CD14-positive monocyte (primary cell): ENCODE measurements at regions not wholly inside any gene's neighbourhood (a gene's known extent, or its start where the extent isn't known, plus 50 kb on each side); places are given as distances from the start of the nearest gene placed in this dataset.
A peak's percentile ranks its signal among the peaks of the same experiment; 100 is the strongest.

ENCODE experiments used
- DNase-seq, 3 donors: peaks; one replicate each; pipeline ENCODE4 v3.0.0-alpha.2; 2011 to 2022
- H2AFZ ChIP-seq: 2 replicates; pipeline ENCODE4 v1.6.0; 2012; ENCODE audit warnings: mild to moderate bottlenecking, low read depth, low read length, inconsistent platforms; ENCODE audit not compliant: insufficient read depth, poor library complexity, severe bottlenecking
- H3K27ac ChIP-seq, 2 donors: 1 replicate in 1 of 2; 2 replicates in 1 of 2; pipeline ENCODE4 v1.5.1; 2012 to 2013; ENCODE audit warnings: low read length in 2 of 2, control low read depth in 1 of 2, inconsistent platforms in 1 of 2, low read depth in 1 of 2, mild to moderate bottlenecking in 1 of 2
- H3K27me3 ChIP-seq, 2 donors: one replicate each; pipeline versions ENCODE4 v1.6.0 to v1.6.1; 2011 to 2013; ENCODE audit warnings: low read length in 2 of 2; ENCODE audit not compliant: control insufficient read depth in 2 of 2, insufficient read depth in 2 of 2
- H3K36me3 ChIP-seq, 2 donors: replicated peaks in 1 of 2; 1 replicate in 1 of 2; 2 replicates in 1 of 2; pipeline versions ENCODE4 v1.5.1 to v1.6.1; 2012 to 2013; ENCODE audit warnings: low read length in 2 of 2, control low read depth in 1 of 2, inconsistent platforms in 1 of 2, mild to moderate bottlenecking in 1 of 2; ENCODE audit not compliant: insufficient read depth in 2 of 2, control insufficient read depth in 1 of 2
- H3K4me1 ChIP-seq, 2 donors: 1 replicate in 1 of 2; 2 replicates in 1 of 2; pipeline versions ENCODE4 v1.5.1 to v1.6.1; 2012 to 2013; ENCODE audit warnings: low read length in 2 of 2, control low read depth in 1 of 2, inconsistent platforms in 1 of 2, mild to moderate bottlenecking in 1 of 2, moderate library complexity in 1 of 2; ENCODE audit not compliant: insufficient read depth in 2 of 2, control insufficient read depth in 1 of 2
- H3K4me2 ChIP-seq: replicated peaks from 2 replicates; pipeline ENCODE3; 2012; ENCODE audit warnings: low read length, moderate library complexity, mild to moderate bottlenecking; ENCODE audit not compliant: poor library complexity, severe bottlenecking; ENCODE audit errors: extremely low read depth
- H3K4me3 ChIP-seq, 3 experiments: fragments of 200-600 bp in 1 of 3; sonication (generic) in 1 of 3; replicated peaks in 1 of 3; 1 replicate in 2 of 3; 2 replicates in 1 of 3; pipeline ENCODE4 v1.5.1; 2011 to 2013; ENCODE audit warnings: low read length in 3 of 3, mild to moderate bottlenecking in 3 of 3, control low read depth in 2 of 3, low read depth in 2 of 3, inconsistent platforms in 1 of 3, moderate library complexity in 1 of 3
- H3K79me2 ChIP-seq: 2 replicates; pipeline ENCODE4 v1.6.0; 2012; ENCODE audit warnings: mild to moderate bottlenecking, control low read depth, inconsistent platforms, low read length, moderate library complexity; ENCODE audit not compliant: insufficient read depth
- H3K9ac ChIP-seq: 2 replicates; pipeline ENCODE4 v1.6.0; 2017; ENCODE audit warnings: low read length, mild to moderate bottlenecking; ENCODE audit not compliant: insufficient read depth, poor library complexity, severe bottlenecking
- H3K9me3 ChIP-seq, 2 donors: replicated peaks in 1 of 2; 1 replicate in 1 of 2; 2 replicates in 1 of 2; pipeline versions ENCODE4 v1.5.1 to v1.6.1; 2012 to 2013; ENCODE audit warnings: low read length in 2 of 2, control low read depth in 1 of 2; ENCODE audit not compliant: control insufficient read depth in 1 of 2, insufficient read depth in 1 of 2
- H4K20me1 ChIP-seq: 2 replicates; pipeline ENCODE4 v1.6.0; 2012; ENCODE audit warnings: mild to moderate bottlenecking, low read length, control low read depth, moderate library complexity; ENCODE audit not compliant: insufficient read depth
- H3K27ac Mint-ChIP-seq, 7 donors: one replicate each; pipeline ENCODE4 v1.8.0; 2020; ENCODE audit warnings: mild to moderate bottlenecking in 7 of 7, mixed read lengths in 7 of 7, moderate library complexity in 6 of 7, inconsistent platforms in 2 of 7
- H3K27me3 Mint-ChIP-seq, 3 donors: one replicate each; pipeline ENCODE4 v1.8.0; 2021 to 2022; ENCODE audit warnings: low read depth in 3 of 3, mild to moderate bottlenecking in 3 of 3, mixed read lengths in 3 of 3, moderate library complexity in 3 of 3, inconsistent platforms in 1 of 3
- H3K36me3 Mint-ChIP-seq, 2 donors: one replicate each; pipeline ENCODE4 v1.8.0; 2020; ENCODE audit warnings: mixed read lengths in 2 of 2, inconsistent platforms in 1 of 2, mild to moderate bottlenecking in 1 of 2
- H3K4me1 Mint-ChIP-seq: one replicate; pipeline ENCODE4 v1.8.0; 2020; ENCODE audit warnings: mild to moderate bottlenecking, mixed read lengths
- H3K4me3 Mint-ChIP-seq, 2 donors: one replicate each; pipeline ENCODE4 v1.8.0; 2020; ENCODE audit warnings: mild to moderate bottlenecking in 2 of 2, mixed read lengths in 2 of 2, moderate library complexity in 1 of 2
- H3K9me3 Mint-ChIP-seq, 7 donors: one replicate each; pipeline ENCODE4 v1.8.0; 2020 to 2022; ENCODE audit warnings: mixed read lengths in 7 of 7, mild to moderate bottlenecking in 6 of 7, moderate library complexity in 6 of 7, inconsistent platforms in 2 of 7
- CTCF ChIP-seq: fragments of 200-600 bp; IDR thresholded peaks from one replicate; pipeline ENCODE4 v1.8.0; 2022; ENCODE audit warnings: antibody characterized with exemption, mild to moderate bottlenecking
- WGBS: methylation state at CpG from one replicate; pipeline ENCODE4 v1.1.5; 2013; ENCODE audit warnings: missing lambda C conversion rate; ENCODE audit not compliant: insufficient coverage; 5-methylcytosine and 5-hydroxymethylcytosine counted together
- intact Hi-C, 2 donors: fragments of 100-400 bp; cut with micrococcal nuclease; formaldehyde crosslinking; loops; one replicate each; pipeline versions ENCODE4 v1.15.0 to v1.15.1; 2023

- no peaks in the 10 kb centered on the region for H3K36me3 ChIP-seq
- Mint-ChIP-seq H3K4me1 (no peaks in the 10 kb centered on the region), H3K27me3 (peaks cover 5 to 12% (median 6%) of the 10 kb centered on the region in 3 donors), H3K9me3 (peaks cover 0 to 4% (median 0%) of the 10 kb centered on the region in 7 donors), H3K36me3 (no peaks in the 10 kb centered on the region), H3K4me3 (no peak overlapping the region), H3K27ac (no peak overlapping the region)
- no peaks in the 10 kb centered on the region for H3K79me2 ChIP-seq
- H3K27me3 ChIP-seq, result no peaks in the 10 kb centered on the region
- TF ChIP-seq CTCF, result peak; percentile 70
- H3K4me2 ChIP-seq, result no peak overlapping the region
- no peaks in the 10 kb centered on the region for H3K9me3 ChIP-seq
- no CpG with 5 or more reads among the region's 1 CpG for WGBS
- H3K9ac ChIP-seq, result no peak overlapping the region
- no peaks in the 10 kb centered on the region for H4K20me1 ChIP-seq
- DNase-seq, result no peak
- no peak overlapping the region for H3K4me3 ChIP-seq
- H2AFZ ChIP-seq, result no peak overlapping the region
- H3K4me1 ChIP-seq, result no peaks in the 10 kb centered on the region
- H3K27ac ChIP-seq, result no peak overlapping the region
- intact Hi-C loops, result loop anchor here in 1 of 2 donors (10.0 kb wide), 1 partner anchor 941 kb away; no protein-coding TSS in a partner anchor
These were observed 61.5 kb upstream of the TDRD3 start for GRCh38 chr13:60335531-60335930.

GRCh38 chr13:60338754-60339153 is 58.3 kb upstream of the TDRD3 start:
- Mint-ChIP-seq H3K4me3 (no peak overlapping the region), H3K4me1 (no peaks in the 10 kb centered on the region), H3K27ac (no peak overlapping the region), H3K27me3 (peaks cover 7 to 10% (median 8%) of the 10 kb centered on the region in 3 donors), H3K9me3 (peaks cover 0 to 2% (median 0%) of the 10 kb centered on the region in 7 donors), H3K36me3 (no peaks in the 10 kb centered on the region)
- Histone ChIP-seq H3K9ac (no peak overlapping the region), H3K9me3 (no peaks in the 10 kb centered on the region), H3K36me3 (no peaks in the 10 kb centered on the region), H3K4me1 (no peaks in the 10 kb centered on the region), H3K4me3 (no peak overlapping the region), H3K27ac (no peak overlapping the region), H2AFZ (no peak overlapping the region), H4K20me1 (no peaks in the 10 kb centered on the region), H3K27me3 (no peaks in the 10 kb centered on the region), H3K79me2 (no peaks in the 10 kb centered on the region), H3K4me2 (no peak overlapping the region)
- 100% methylated on average over 1 of the region's 2 CpGs for WGBS
- no peak for DNase-seq
- intact Hi-C loops, result loop anchor here in 1 of 2 donors (10.0 kb wide), 1 partner anchor 944 kb away; no protein-coding TSS in a partner anchor
- TF ChIP-seq CTCF, result no peak
